HUDEP-2 (cell line): ENCODE measurements at regions not wholly inside any gene's neighbourhood (a gene's known extent, or its start where the extent isn't known, plus 50 kb on each side); places are given as distances from the start of the nearest gene placed in this dataset.
"Not testable (repeated sequence)": the region's sequence is repeated elsewhere in the genome, so short reads cannot be mapped to it uniquely, and the experiment has no call there.

ENCODE experiments used
- DNase-seq, 76 experiments: peaks; one replicate each; lab custom pipeline; 2025; ENCODE audit not compliant: unreplicated experiment in 76 of 76; lab: John Stamatoyannopoulos, UW

DNA sequence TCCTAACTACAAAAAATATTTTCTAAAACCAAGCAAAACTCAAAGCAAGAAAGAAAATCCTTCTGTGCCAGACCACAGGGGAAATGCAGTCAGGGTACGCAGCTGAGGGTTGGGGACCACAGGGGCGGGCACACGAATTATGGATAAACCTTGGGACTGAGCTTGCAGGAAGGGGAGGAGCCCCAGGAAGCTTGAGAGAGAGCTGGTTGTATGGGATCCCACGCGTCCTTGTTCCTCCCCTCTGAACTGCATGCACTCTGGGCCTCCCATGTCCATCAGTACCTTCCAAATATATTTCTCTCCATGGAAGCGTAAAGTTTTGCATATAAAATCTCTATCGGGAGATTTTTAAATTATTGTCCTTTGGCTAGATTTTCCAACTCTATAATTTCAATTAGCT, 673.4 kb downstream of the TBC1D22A start:
- no peak for DNase-seq

DNA sequence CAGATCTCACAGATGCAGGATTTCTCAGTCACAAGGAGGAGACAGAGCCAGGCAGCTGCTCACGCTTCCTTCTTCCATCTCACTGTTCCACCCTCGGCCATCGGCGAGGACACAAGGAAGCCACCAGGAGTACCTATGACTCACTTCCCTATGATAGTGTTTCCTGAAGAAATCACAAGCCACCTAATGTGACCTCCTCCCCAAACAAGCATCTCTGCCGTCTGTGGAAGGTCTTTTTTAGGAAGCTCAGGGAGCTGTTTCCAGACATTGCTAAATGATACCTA, 672.7 kb downstream of the TBC1D22A start:
- no peak for DNase-seq

GRCh38 chr22:47434336-47435203, 672.1 kb downstream of the TBC1D22A start:
- no peak for DNase-seq

- DNase-seq = no peak
These were observed 671.2 kb downstream of the TBC1D22A start for GRCh38 chr22:47433627-47434026.

GRCh38 chr22:47432683-47433082, 670.2 kb downstream of the TBC1D22A start:
- no peak for DNase-seq

DNA sequence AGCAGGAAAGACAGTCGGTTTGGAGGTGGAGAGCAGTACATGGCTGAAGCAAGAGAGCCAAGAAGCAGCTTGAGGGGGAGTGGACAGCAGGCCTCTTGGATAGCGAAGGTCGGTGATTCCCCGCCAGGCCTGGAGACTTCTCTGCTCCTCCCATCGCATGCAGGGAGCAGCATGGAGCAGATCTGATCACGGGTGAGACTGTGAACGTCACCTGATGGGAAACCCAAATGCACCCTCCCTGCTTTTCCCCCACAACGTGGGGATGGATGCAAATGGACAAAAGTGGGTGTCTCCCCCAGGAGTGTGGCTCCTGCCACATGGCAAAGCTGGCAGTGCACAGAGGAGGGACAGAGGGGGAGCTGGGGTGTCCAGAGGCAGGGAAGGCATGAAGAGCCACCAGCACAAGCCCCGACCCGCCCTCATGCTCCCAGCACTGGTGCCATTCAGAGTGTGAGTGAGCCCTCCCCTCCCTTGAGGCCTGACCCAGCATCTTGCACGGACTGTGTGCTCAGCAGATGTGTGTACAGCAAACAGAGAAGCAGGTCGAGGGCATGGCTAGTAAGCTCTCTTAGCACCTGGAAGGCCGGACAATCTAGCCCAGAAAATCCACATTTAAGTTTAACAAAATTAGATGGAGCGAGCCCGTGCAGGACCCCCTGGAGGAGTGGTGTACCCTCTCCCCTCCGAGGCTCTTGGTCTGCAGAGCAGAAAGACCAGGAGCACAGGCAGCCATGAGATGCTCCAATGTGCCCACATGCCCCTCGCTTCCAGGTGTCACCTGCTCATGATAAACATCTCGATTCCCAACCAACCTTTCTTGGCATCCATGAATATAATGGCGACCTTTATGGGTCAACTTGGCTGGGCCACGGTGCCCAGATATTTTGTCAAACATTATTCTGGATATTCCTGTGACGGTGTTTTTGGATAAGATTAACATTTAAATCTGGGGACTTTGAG, 661.7 kb downstream of the TBC1D22A start:
- no peak for DNase-seq

- DNase-seq = no peak
These were observed 660.8 kb downstream of the TBC1D22A start for GRCh38 chr22:47423266-47423665.

GRCh38 chr22:47422736-47423135, 660.3 kb downstream of the TBC1D22A start:
- DNase-seq = no peak

GRCh38 chr22:47421846-47422245, 659.4 kb downstream of the TBC1D22A start:
- no peak for DNase-seq

DNA sequence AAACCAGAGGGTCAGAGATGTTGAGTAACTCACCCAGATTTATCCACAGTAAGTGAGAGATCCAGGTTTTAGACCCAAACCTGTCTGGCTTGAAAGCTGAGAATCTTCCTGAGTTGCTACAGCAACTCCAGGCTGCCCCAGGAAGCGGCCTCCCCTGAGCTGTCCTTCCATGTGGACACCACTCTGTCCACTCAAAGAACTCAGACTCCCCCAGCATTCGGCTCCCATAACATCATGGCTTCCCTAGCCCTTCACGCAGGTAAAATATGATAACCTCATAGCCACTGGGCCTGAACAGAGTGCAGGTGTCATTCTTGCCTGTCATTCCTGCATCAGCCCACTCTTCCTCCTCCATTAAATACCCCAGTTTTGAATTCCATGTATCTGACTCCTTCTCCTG, 657.8 kb downstream of the TBC1D22A start:
- no peak for DNase-seq

GRCh38 chr22:47419239-47419638, 656.8 kb downstream of the TBC1D22A start:
- DNase-seq = no peak

GRCh38 chr22:47417699-47418098, 655.2 kb downstream of the TBC1D22A start:
- no peak for DNase-seq

DNA sequence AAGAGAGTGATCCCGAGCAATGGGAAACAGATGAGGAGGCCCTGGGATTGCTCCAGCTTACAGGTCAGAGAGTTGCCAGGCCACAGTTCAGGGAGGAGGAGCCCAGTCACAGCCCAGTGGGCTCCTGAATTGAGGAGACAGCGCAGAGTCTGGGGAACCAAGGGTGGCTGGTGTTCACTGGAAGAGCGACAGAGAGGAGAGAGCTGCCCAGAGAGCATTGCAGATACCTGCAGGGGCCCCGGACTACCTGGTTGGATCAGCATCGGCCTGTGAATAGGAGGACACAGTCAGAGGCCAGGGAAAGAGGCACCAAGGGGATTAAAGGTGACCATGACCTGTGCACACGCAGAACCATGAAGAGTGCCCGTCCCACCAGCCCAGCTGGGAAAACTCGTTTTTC, 648.6 kb downstream of the TBC1D22A start:
- DNase-seq = no peak

GRCh38 chr22:47409539-47410275, 647.3 kb downstream of the TBC1D22A start:
- DNase-seq = no peak

DNA sequence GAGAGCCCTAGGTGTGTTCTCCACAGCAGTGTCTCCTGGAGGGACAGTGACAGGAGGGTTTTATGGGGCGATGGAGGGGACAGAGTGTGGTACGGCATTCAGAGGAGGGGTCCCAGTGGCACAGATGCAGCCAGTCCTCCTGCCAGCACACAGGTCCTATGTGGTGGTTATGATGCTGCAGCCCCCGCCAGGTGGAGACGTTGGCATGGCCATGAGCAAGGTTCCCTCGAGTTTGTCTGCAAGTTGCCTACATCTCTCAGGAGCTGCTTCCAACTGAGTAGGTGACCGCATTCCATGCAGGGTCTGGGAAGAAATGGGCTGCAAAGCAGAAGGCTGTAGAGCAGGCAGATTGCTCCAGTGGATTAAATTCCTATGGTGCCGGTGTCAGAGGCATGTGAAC, 646.0 kb downstream of the TBC1D22A start:
- no peak for DNase-seq

DNA sequence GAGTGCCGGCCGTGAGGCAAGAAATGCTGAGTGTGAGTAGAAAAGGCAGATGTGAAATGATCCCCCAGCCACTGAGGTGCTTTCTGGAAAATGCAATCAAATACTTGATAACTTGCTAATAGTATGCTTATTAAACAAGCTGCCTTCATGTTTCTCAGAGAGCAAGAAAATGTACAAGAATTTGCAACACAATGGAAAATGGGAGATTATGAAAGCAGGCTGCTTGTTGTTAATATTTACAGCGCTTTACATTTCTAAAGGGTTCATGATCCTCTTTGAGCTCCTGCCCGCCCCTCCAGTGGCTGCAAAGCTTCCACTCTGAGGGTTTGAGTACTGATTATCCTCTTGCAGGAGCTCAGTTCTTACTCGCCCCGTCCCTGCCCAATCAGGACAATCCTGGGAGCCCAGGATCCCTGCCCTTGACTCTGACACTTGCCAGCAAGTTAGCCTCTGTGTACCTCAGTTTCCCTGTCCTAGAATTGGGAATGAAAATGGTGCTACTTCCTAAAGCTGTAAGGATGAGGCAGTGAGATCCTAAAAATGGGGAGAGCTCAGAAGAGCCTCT, 645.1 kb downstream of the TBC1D22A start:
- DNase-seq = no peak

- no peak for DNase-seq
These were observed 644.4 kb downstream of the TBC1D22A start for GRCh38 chr22:47406896-47407295.

DNA sequence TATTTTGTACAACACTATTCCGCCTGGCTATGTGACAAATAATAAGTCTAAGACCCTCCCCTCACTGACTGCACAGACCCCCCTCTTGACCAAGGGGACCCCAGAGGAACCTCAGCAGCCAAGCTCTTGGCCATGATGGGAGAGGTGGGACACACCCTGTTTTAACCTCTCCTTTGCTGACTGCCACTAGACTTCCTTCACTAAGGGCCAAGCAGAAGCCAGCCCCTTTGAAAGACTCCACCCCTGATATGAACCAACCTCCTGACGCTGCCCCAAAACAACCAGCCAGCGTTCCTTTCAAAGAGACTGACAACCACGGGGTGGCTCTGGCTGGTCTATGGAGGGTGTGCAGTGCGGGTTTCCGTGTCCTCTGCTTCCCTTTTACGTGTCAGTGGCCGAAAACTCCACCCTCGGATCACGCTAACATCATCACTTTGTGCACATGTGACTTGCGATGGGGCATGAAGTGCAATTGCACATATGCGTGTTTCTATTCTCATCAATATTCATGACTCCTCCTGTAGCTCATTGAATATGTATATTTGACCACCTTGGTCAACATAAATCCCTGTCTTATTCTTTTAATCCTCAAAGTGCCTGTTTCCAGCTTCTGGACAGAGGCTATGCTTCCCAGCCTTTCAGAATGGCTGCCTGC, 643.9 kb downstream of the TBC1D22A start:
- DNase-seq = no peak

DNA sequence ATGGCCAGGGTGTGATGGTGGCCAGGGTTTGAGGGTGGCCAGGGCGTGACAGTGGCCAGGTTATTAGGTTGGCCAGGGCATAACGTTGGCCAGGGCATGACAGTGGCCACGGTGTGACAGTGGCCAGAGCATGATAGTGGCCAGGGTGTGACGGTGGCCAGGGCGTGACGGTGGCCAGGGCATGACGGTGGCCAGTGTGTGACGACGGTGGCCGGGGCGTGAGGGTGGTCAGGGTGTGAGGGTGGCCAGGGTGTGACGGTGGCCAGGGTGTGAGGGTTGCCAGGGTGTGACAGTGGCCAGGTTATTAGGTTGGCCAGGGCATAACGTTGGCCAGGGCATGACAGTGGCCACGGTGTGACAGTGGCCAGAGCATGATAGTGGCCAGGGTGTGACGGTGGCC, 642.8 kb downstream of the TBC1D22A start:
- not testable (repeated sequence) for DNase-seq

- no peak for DNase-seq
These were observed 640.6 kb downstream of the TBC1D22A start for GRCh38 chr22:47402876-47403525.
